ENCODE measurements at regions not wholly inside any gene's neighbourhood (a gene's known extent, or its start where the extent isn't known, plus 50 kb on each side); places are given as distances from the start of the nearest gene placed in this dataset.

- TF ChIP-seq POLR2A (IDR thresholded peaks at IDR 0.05), result no peak
- TF ChIP-seq, protein P1, sequence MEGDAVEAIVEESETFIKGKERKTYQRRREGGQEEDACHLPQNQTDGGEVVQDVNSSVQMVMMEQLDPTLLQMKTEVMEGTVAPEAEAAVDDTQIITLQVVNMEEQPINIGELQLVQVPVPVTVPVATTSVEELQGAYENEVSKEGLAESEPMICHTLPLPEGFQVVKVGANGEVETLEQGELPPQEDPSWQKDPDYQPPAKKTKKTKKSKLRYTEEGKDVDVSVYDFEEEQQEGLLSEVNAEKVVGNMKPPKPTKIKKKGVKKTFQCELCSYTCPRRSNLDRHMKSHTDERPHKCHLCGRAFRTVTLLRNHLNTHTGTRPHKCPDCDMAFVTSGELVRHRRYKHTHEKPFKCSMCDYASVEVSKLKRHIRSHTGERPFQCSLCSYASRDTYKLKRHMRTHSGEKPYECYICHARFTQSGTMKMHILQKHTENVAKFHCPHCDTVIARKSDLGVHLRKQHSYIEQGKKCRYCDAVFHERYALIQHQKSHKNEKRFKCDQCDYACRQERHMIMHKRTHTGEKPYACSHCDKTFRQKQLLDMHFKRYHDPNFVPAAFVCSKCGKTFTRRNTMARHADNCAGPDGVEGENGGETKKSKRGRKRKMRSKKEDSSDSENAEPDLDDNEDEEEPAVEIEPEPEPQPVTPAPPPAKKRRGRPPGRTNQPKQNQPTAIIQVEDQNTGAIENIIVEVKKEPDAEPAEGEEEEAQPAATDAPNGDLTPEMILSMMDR (IDR thresholded peaks at IDR 0.05), result no peak
- TF ChIP-seq EP300 (IDR thresholded peaks at IDR 0.05), result no peak
- no peak for TF ChIP-seq POLR2AphosphoS5 (IDR thresholded peaks at IDR 0.05)
Measured at GRCh38 chr1:182215764-182216163, 154.3 kb upstream of the ZNF648 start.

Measured in upper lobe of left lung (tissue), 4 donors.